Thoracic aorta (tissue), 2 donors: ENCODE measurements at regions not wholly inside any gene's neighbourhood (a gene's known extent, or its start where the extent isn't known, plus 50 kb on each side); places are given as distances from the start of the nearest gene placed in this dataset.

ENCODE experiments used
- ATAC-seq: fragments of 150-250 bp; one replicate; pipeline ENCODE4 v1.8.0; 2017; ENCODE audit warnings: low read depth; ENCODE audit not compliant: insufficient number of reproducible peaks, low FRiP score
- DNase-seq: peaks from one replicate; pipeline ENCODE4 v3.0.0-alpha.2; 2020; ENCODE audit warnings: low spot score
- H3K27ac ChIP-seq, 2 donors: fragments of 200-600 bp; sonication (generic); 1 replicate in 1 of 2; 2 replicates in 1 of 2; pipeline ENCODE4 v1.5.1; 2016; ENCODE audit warnings: mild to moderate bottlenecking in 2 of 2, moderate library complexity in 2 of 2
- H3K27me3 ChIP-seq: fragments of 200-600 bp; sonication (generic); replicated peaks from 2 replicates; pipeline ENCODE4 v1.6.0; 2016; ENCODE audit warnings: mild to moderate bottlenecking; ENCODE audit not compliant: insufficient read depth
- H3K36me3 ChIP-seq: fragments of 200-600 bp; sonication (generic); one replicate; pipeline ENCODE4 v1.5.1; 2016
- H3K4me1 ChIP-seq, 2 donors: fragments of 200-600 bp; sonication (generic); 1 replicate in 1 of 2; 2 replicates in 1 of 2; pipeline versions ENCODE4 v1.5.1 to v1.6.0; 2016; ENCODE audit warnings: low read depth in 2 of 2, mild to moderate bottlenecking in 1 of 2; ENCODE audit not compliant: control insufficient read depth in 1 of 2
- H3K4me3 ChIP-seq: fragments of 200-600 bp; sonication (generic); 2 replicates; pipeline ENCODE4 v1.5.1; 2016; ENCODE audit warnings: mild to moderate bottlenecking
- H3K9me3 ChIP-seq: fragments of 200-600 bp; sonication (generic); 2 replicates; pipeline ENCODE4 v1.5.1; 2016
- CTCF ChIP-seq: fragments of 200-600 bp; sonication (generic); IDR thresholded peaks from one replicate; pipeline ENCODE4 v1.5.1; 2019; ENCODE audit warnings: antibody characterized with exemption

GRCh38 chr7:32263611-32264010, 193.4 kb upstream of the PDE1C start:
- Histone ChIP-seq H3K27ac (no peak overlapping the region), H3K9me3 (no peaks in the 10 kb centered on the region), H3K4me3 (no peak overlapping the region), H3K36me3 (no peaks in the 10 kb centered on the region), H3K27me3 (no peaks in the 10 kb centered on the region), H3K4me1 (no peaks in the 10 kb centered on the region)
- DNase-seq (no peak), ATAC-seq (no peak)
- no peak for TF ChIP-seq CTCF

- H3K27ac ChIP-seq: no peak overlapping the region
- H3K36me3 ChIP-seq: no peaks in the 10 kb centered on the region
- no peak for ATAC-seq
- no peaks in the 10 kb centered on the region for H3K27me3 ChIP-seq
- no peak overlapping the region for H3K4me3 ChIP-seq
- H3K4me1 ChIP-seq: no peaks in the 10 kb centered on the region
- TF ChIP-seq CTCF: no peak
- DNase-seq: no peak
- H3K9me3 ChIP-seq: no peaks in the 10 kb centered on the region
These were observed 192.1 kb upstream of the PDE1C start for GRCh38 chr7:32262315-32262714.

GRCh38 chr7:32259931-32260596, 189.9 kb upstream of the PDE1C start:
- H3K27ac ChIP-seq: no peak overlapping the region
- no peaks in the 10 kb centered on the region for H3K9me3 ChIP-seq
- no peaks in the 10 kb centered on the region for H3K27me3 ChIP-seq
- ATAC-seq (no peak), DNase-seq (no peak)
- H3K4me1 ChIP-seq: no peaks in the 10 kb centered on the region
- TF ChIP-seq CTCF: no peak
- no peaks in the 10 kb centered on the region for H3K36me3 ChIP-seq
- no peak overlapping the region for H3K4me3 ChIP-seq

GRCh38 chr7:32258265-32258664, 188.1 kb upstream of the PDE1C start:
- DNase-seq (no peak), ATAC-seq (no peak)
- Histone ChIP-seq H3K36me3 (no peaks in the 10 kb centered on the region), H3K4me3 (no peak overlapping the region), H3K4me1 (no peaks in the 10 kb centered on the region), H3K9me3 (no peaks in the 10 kb centered on the region), H3K27ac (no peak overlapping the region), H3K27me3 (no peaks in the 10 kb centered on the region)
- TF ChIP-seq CTCF: no peak

- no peaks in the 10 kb centered on the region for H3K9me3 ChIP-seq
- no peak for TF ChIP-seq CTCF
- H3K4me3 ChIP-seq: no peak overlapping the region
- no peak overlapping the region for H3K27ac ChIP-seq
- H3K36me3 ChIP-seq: no peaks in the 10 kb centered on the region
- no peak for ATAC-seq
- H3K4me1 ChIP-seq: no peaks in the 10 kb centered on the region
- DNase-seq: no peak
- H3K27me3 ChIP-seq: no peaks in the 10 kb centered on the region
These were observed 187.4 kb upstream of the PDE1C start for GRCh38 chr7:32257621-32258020.
